H54 (cell line): ENCODE measurements at regions not wholly inside any gene's neighbourhood (a gene's known extent, or its start where the extent isn't known, plus 50 kb on each side); places are given as distances from the start of the nearest gene placed in this dataset.
"Not testable (repeated sequence)": the region's sequence is repeated elsewhere in the genome, so short reads cannot be mapped to it uniquely, and the experiment has no call there.

Experiments used
- DNase-seq: peaks from one replicate; pipeline ENCODE4 v3.0.0; 2011; ENCODE audit warnings: low spot score, mixed read lengths; ENCODE audit not compliant: insufficient read length
- FAIRE-seq: peaks from 3 replicates; lab custom pipeline; 2011; peaks lifted over from hg19 to GRCh38; lab: Jason Lieb, UNC
- POLR2A ChIP-seq: IDR thresholded peaks from 2 replicates; pipeline ENCODE4 v1.6.1; 2011; ENCODE audit warnings: low read depth, mild to moderate bottlenecking, low read length

DNA sequence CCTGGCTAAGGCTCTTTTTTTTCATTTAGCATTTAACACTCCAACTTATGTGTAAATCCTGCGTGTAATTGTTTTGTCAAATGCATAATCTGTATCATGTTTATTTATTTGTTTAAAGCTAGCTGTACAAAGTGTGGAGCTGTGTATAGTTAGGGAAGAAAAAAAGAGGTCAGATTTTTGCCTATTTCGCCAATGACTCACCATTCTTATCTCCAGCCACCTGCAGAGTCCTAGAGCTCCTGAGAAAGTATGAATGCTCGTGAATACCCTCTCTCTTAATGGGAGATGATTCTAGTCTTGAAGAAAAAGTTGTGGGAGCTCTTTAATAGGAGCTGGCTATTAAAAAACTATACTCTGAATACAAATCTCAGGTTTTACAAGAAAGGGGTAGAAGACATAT lies 778.8 kb upstream of the SLITRK5 start:
- no peak for DNase-seq
- TF ChIP-seq POLR2A = no peak
- FAIRE-seq = peak; percentile 78

DNA sequence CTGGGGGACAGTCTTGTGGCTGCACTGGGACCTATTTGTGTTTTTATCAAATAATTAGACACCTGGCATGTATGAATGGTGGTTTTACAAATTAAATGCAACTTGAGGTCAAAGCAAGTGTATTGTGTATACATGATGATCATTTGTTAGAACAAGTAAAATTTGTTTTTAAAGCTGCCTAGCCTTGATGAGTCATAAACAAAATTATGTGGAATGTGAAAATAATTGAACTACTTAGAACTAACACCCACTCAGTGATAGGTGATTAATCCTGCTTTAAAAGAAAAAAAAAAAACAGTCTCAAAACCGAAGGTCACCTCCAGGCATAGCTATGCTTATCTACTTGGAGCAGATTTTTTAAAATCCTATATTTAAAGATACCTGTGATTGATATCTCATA lies 770.3 kb upstream of the SLITRK5 start:
- DNase-seq (no peak), FAIRE-seq (peak; percentile 87)
- TF ChIP-seq POLR2A = no peak

- FAIRE-seq (peak; percentile 97), DNase-seq (no peak)
- no peak for TF ChIP-seq POLR2A
These were observed 764.9 kb upstream of the SLITRK5 start for GRCh38 chr13:86906127-86906874.

GRCh38 chr13:86907156-86907555 lies 764.0 kb upstream of the SLITRK5 start:
- DNase-seq (no peak), FAIRE-seq (no peak)
- TF ChIP-seq POLR2A = no peak

- DNase-seq = no peak
- FAIRE-seq = no peak
These were observed 761.9 kb upstream of the SLITRK5 start for GRCh38 chr13:86909318-86909717.

DNA sequence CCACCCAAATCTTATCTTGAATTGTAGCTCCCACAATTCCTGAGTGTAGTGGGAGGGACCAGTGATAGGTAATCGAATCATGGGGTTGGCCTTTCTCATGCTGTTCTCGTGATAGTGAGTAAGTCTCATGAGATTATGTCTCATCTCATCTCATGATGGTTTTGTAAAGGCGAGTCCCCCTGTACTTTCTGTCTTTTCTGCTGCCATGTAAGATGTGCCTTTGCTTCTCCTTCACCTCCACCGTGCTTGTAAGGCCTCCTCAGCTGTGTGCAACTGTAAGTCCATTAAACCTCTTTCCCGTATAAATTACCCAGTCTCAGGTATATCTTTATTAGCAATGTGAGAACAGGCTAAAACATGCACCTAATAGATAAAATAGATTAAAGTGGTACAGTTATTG lies 756.4 kb upstream of the SLITRK5 start:
- TF ChIP-seq POLR2A = no peak
- no peak for FAIRE-seq
- DNase-seq = no peak

More at GRCh38 chr13:86909318-86909717, 761.9 kb upstream of the SLITRK5 start:
- no peak for TF ChIP-seq POLR2A

GRCh38 chr13:86917438-86917837 lies 753.7 kb upstream of the SLITRK5 start:
- DNase-seq, FAIRE-seq: not testable (repeated sequence)

- no peak for DNase-seq
- no peak for TF ChIP-seq POLR2A
- FAIRE-seq = peak; percentile 20
These were observed 752.5 kb upstream of the SLITRK5 start for GRCh38 chr13:86918682-86919081.

DNA sequence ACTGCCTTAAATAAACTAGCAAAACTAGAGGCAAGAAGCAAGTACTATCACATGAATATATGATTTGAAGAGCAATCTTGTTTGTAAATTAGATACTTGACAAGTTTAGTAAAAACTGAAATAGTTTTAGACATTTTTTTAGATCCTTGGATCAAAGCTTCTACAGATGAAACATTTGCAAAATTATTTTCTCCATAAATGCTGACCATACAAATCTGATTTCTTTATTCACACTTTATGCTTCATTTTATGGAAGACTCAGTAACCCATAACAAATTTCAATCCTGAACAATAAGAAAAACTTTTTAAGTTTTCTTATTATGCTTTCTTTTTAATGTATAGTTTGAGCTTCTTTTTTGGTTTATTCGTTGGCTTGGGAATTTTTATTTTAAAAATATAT lies 750.2 kb upstream of the SLITRK5 start:
- no peak for FAIRE-seq
- no peak for TF ChIP-seq POLR2A
- no peak for DNase-seq

GRCh38 chr13:86922936-86923335 lies 748.2 kb upstream of the SLITRK5 start:
- FAIRE-seq (no peak), DNase-seq (no peak)
- no peak for TF ChIP-seq POLR2A

DNA sequence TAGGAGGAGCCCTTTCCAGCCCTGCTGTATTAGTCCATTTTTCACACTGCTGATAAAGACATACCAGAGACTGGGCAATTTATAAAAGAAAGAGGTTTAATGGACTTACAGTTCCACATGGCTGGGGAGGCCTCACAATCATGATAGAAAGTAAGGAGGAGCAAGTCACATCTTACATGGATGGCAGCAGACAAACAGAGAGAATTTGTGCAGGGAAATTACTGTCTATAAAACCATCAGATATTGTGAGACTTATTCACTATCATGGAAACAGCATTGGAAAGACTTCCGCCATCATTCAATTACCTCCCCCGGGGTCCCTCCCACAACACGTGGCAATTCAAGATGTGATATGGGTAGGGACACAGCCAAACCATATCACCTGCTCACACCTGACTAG lies 744.3 kb upstream of the SLITRK5 start:
- FAIRE-seq, DNase-seq: not testable (repeated sequence)

- DNase-seq (no peak), FAIRE-seq (peak; percentile 78)
- TF ChIP-seq POLR2A = no peak
These were observed 738.3 kb upstream of the SLITRK5 start for GRCh38 chr13:86932776-86933334.

DNA sequence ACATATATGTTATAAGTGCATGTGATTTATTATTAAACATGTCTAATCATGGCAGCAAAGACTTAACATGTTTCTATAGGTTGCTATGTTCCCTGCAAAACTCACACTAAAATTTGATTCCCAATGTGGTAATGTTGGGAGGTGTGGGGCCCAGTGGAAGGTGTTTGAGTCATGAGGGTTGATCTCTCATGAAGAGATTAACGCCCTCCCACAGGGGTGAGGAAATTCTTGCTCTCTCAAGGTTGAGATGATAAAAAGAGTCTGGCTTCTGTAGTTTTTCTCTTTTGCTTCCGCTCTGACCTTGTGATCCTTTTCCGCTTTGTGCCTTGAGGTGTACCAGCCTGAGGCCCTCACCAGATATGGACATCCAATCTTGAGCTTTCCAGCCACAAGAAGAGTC lies 737.5 kb upstream of the SLITRK5 start:
- FAIRE-seq (no peak), DNase-seq (no peak)
- no peak for TF ChIP-seq POLR2A

GRCh38 chr13:86937316-86937715 lies 733.9 kb upstream of the SLITRK5 start:
- DNase-seq = no peak
- TF ChIP-seq POLR2A = no peak
- FAIRE-seq = peak; percentile 41

DNA sequence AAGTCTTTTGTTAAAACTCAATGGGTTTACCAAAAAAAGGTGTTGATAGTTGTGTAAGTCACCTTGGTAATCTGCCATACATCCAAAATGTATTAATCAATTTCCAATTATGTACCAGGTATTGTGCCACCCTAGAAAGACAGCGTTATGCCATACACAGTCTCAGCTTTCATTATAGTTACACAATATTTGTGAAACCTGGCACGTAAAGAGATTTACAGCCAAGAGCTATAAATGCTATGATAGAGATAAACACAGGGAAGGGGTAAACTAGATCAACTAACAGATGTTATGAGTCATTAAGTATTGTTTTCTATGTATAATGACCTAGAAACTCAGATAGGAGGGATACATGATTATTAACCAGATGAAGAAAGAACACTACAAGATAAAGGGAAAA lies 725.6 kb upstream of the SLITRK5 start:
- no peak for DNase-seq
- peak; percentile 81 for FAIRE-seq
- no peak for TF ChIP-seq POLR2A
